Hepatocyte (in vitro differentiated cells): ENCODE measurements at regions not wholly inside any gene's neighbourhood (a gene's known extent, or its start where the extent isn't known, plus 50 kb on each side); places are given as distances from the start of the nearest gene placed in this dataset.

ENCODE experiments used
- DNase-seq: peaks from one replicate; pipeline ENCODE4 v3.0.0-alpha.2; 2016; ENCODE audit warnings: low spot score
- H2AFZ ChIP-seq: fragments of 200-600 bp; sonication (generic); 2 replicates; pipeline ENCODE4 v1.6.0; 2016; ENCODE audit warnings: antibody characterized with exemption, mild to moderate bottlenecking
- H3K27ac ChIP-seq: fragments of 200-600 bp; sonication (generic); 2 replicates; pipeline ENCODE4 v1.5.1; 2016; ENCODE audit warnings: mild to moderate bottlenecking
- H3K27me3 ChIP-seq: fragments of 200-600 bp; sonication (generic); 2 replicates; pipeline ENCODE4 v1.6.1; 2016
- H3K36me3 ChIP-seq: fragments of 200-600 bp; sonication (generic); replicated peaks from 2 replicates; pipeline ENCODE4 v1.5.1; 2016; ENCODE audit warnings: low read depth; ENCODE audit not compliant: insufficient read depth
- H3K4me1 ChIP-seq: fragments of 200-600 bp; sonication (generic); 2 replicates; pipeline ENCODE4 v1.5.1; 2016; ENCODE audit warnings: mild to moderate bottlenecking, moderate library complexity; ENCODE audit not compliant: insufficient read depth
- H3K4me2 ChIP-seq: fragments of 200-600 bp; sonication (generic); 2 replicates; pipeline ENCODE4 v1.6.0; 2016
- H3K4me3 ChIP-seq: fragments of 200-600 bp; sonication (generic); 2 replicates; pipeline ENCODE4 v1.5.1; 2016; ENCODE audit warnings: mild to moderate bottlenecking
- H3K79me2 ChIP-seq: fragments of 200-600 bp; sonication (generic); 2 replicates; pipeline ENCODE4 v1.6.0; 2017; ENCODE audit warnings: mild to moderate bottlenecking
- H3K9me2 ChIP-seq: fragments of 200-600 bp; sonication (generic); replicated peaks from 2 replicates; pipeline ENCODE4 v1.6.0; 2017; ENCODE audit warnings: mild to moderate bottlenecking; ENCODE audit not compliant: insufficient read depth
- H3K9me3 ChIP-seq: fragments of 200-600 bp; sonication (generic); 2 replicates; pipeline ENCODE4 v1.5.1; 2016; ENCODE audit warnings: low read depth, mild to moderate bottlenecking
- H4K20me1 ChIP-seq: fragments of 200-600 bp; sonication (generic); 2 replicates; pipeline ENCODE4 v1.6.0; 2016; ENCODE audit warnings: mild to moderate bottlenecking; ENCODE audit not compliant: insufficient read depth, poor library complexity, severe bottlenecking
- EZH2 ChIP-seq: fragments of 200-600 bp; sonication (generic); IDR thresholded peaks from 2 replicates; pipeline ENCODE4 v1.6.1; 2016; ENCODE audit warnings: antibody characterized with exemption, mild to moderate bottlenecking, borderline replicate concordance
- EZH2phosphoT487 ChIP-seq: fragments of 200-600 bp; sonication (generic); IDR thresholded peaks from one replicate; pipeline ENCODE4 v1.6.1; 2018; ENCODE audit warnings: antibody characterized with exemption, mild to moderate bottlenecking, low read depth, moderate library complexity; ENCODE audit not compliant: unreplicated experiment, severe bottlenecking
- WGBS: methylation state at CpG from one replicate; pipeline ENCODE4 v1.1.6; 2016; ENCODE audit warnings: low lambda C conversion rate; ENCODE audit errors: missing lambda C conversion rate; 5-methylcytosine and 5-hydroxymethylcytosine counted together
- TF ChIP-seq, protein P1 (sequence below): fragments of 200-600 bp; sonication (generic); IDR thresholded peaks from 2 replicates; pipeline ENCODE4 v1.5.1; 2016; ENCODE audit warnings: antibody characterized with exemption, mild to moderate bottlenecking; ENCODE audit not compliant: poor library complexity

DNA sequence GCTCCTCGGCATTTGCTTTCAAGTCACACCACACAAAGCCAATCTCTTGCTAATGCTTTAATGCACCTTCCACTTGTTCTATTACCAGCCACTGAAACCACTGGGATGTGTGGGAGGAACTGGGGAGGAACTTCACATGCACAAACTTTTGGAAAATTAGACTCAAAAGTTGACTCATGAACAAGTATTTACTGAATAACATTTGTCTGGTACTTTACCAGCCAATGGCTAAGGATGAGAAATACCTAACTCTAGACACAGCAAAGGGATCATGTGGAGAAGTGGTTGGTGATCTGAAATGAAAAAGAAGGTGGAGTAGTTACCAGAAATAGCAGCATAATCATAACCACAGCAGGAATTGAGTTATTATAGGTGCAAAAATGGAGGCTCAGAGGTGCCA lies 554.0 kb upstream of the NOX3 start:
- TF ChIP-seq EZH2phosphoT487 = no peak
- TF ChIP-seq EZH2 = no peak
- TF ChIP-seq, protein P1, sequence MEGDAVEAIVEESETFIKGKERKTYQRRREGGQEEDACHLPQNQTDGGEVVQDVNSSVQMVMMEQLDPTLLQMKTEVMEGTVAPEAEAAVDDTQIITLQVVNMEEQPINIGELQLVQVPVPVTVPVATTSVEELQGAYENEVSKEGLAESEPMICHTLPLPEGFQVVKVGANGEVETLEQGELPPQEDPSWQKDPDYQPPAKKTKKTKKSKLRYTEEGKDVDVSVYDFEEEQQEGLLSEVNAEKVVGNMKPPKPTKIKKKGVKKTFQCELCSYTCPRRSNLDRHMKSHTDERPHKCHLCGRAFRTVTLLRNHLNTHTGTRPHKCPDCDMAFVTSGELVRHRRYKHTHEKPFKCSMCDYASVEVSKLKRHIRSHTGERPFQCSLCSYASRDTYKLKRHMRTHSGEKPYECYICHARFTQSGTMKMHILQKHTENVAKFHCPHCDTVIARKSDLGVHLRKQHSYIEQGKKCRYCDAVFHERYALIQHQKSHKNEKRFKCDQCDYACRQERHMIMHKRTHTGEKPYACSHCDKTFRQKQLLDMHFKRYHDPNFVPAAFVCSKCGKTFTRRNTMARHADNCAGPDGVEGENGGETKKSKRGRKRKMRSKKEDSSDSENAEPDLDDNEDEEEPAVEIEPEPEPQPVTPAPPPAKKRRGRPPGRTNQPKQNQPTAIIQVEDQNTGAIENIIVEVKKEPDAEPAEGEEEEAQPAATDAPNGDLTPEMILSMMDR = no peak
- no peak overlapping the region for H3K27ac ChIP-seq

DNA sequence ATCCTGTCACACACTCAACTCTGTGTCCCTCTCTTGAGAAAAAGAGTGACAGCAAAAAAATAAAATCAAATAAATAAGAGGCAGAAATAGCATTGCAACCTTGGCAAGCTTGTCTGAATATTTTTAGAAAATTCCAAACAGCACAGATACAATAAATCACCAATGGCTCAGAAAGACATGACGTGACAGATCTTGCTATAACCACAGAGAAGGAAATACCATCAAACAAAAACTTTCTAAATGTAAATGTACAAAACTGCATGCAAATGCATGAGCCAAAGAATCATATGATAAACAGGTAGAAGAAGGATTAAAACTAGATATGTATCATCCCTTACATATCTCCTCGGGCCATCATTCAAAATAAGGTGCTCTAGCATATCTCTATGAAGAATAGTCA lies 549.2 kb upstream of the NOX3 start:
- H3K27me3 ChIP-seq = no peaks in the 10 kb centered on the region

More for the DNA sequence above, 554.0 kb upstream of the NOX3 start:
- Histone ChIP-seq H3K79me2 (no peaks in the 10 kb centered on the region), H2AFZ (no peak overlapping the region), H3K36me3 (no peaks in the 10 kb centered on the region), H4K20me1 (no peaks in the 10 kb centered on the region), H3K9me2 (no peaks in the 10 kb centered on the region), H3K9me3 (no peaks in the 10 kb centered on the region), H3K4me2 (no peak overlapping the region), H3K27me3 (no peaks in the 10 kb centered on the region), H3K4me3 (no peak overlapping the region), H3K4me1 (no peaks in the 10 kb centered on the region)
- DNase-seq = no peak
- WGBS = 94% methylated on average over 1 of the region's 1 CpG

DNA sequence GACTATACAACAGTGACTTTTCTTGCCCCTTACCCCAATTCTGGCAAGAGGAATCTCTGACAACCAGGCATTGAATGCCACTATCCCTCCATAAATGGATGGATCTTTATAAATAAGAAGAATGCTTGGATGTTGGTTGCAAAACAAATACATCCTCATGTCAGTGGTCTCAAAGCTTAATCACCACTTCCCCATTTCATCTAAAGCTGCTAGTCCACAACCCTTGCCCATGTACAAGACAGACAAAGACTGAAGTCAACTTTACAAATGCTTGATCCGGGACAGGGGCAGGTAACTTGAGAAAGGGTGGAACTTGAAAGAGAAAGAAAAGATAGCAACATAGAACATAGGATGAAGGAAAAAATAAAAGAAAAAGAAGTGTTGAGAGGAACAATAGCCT lies 540.5 kb upstream of the NOX3 start:
- TF ChIP-seq EZH2phosphoT487 = no peak
- TF ChIP-seq, protein P1 = no peak
- TF ChIP-seq EZH2 = no peak
- Histone ChIP-seq H3K4me3 (no peak overlapping the region), H3K4me2 (no peak overlapping the region), H3K36me3 (no peaks in the 10 kb centered on the region), H3K9me3 (no peaks in the 10 kb centered on the region), H2AFZ (no peak overlapping the region), H3K79me2 (no peaks in the 10 kb centered on the region), H3K9me2 (no peaks in the 10 kb centered on the region), H4K20me1 (no peaks in the 10 kb centered on the region), H3K27me3 (no peaks in the 10 kb centered on the region), H3K4me1 (no peaks in the 10 kb centered on the region), H3K27ac (no peak overlapping the region)
- no peak for DNase-seq
- WGBS = 96% methylated on average over 1 of the region's 1 CpG

More for the DNA sequence above, 549.2 kb upstream of the NOX3 start:
- no peak for DNase-seq
- Histone ChIP-seq H3K27ac (no peak overlapping the region), H3K9me2 (no peaks in the 10 kb centered on the region), H3K4me2 (no peak overlapping the region), H2AFZ (no peak overlapping the region), H3K36me3 (no peaks in the 10 kb centered on the region), H3K4me3 (no peak overlapping the region), H3K79me2 (no peaks in the 10 kb centered on the region), H4K20me1 (no peaks in the 10 kb centered on the region), H3K9me3 (no peaks in the 10 kb centered on the region), H3K4me1 (no peaks in the 10 kb centered on the region)
- no peak for TF ChIP-seq EZH2phosphoT487
- TF ChIP-seq, protein P1 = no peak
- TF ChIP-seq EZH2 = no peak
- 86% methylated on average over 2 of the region's 2 CpGs for WGBS

DNA sequence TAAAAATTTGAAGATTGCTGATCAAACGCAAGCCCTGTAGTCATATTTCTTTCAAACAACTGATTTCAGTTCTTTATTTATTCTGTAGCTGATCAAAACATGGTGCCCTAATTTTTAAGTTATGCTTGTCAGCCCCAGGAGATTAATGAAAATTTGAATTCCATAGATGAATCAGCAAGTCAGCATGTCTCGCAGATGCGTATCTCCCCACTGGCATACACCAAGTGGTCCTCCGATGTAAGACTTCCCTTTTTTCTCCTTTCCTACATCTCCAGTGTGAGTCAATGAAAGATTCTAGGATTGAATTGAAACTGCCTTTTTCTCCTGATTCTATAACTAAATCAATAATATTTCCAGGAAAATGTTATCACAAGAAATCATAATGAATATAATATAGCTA lies 539.6 kb upstream of the NOX3 start:
- Histone ChIP-seq H3K9me3 (no peaks in the 10 kb centered on the region), H3K79me2 (no peaks in the 10 kb centered on the region), H3K9me2 (no peaks in the 10 kb centered on the region), H4K20me1 (no peaks in the 10 kb centered on the region), H3K36me3 (no peaks in the 10 kb centered on the region), H3K27ac (no peak overlapping the region), H3K27me3 (no peaks in the 10 kb centered on the region), H3K4me2 (no peak overlapping the region), H3K4me1 (no peaks in the 10 kb centered on the region), H3K4me3 (no peak overlapping the region), H2AFZ (no peak overlapping the region)
- 95% methylated on average over 4 of the region's 4 CpGs for WGBS
- TF ChIP-seq EZH2 (no peak), EZH2phosphoT487 (no peak)
- TF ChIP-seq, protein P1 = no peak
- no peak for DNase-seq
